Retinal pigment epithelial cell (primary cell): ENCODE measurements at regions not wholly inside any gene's neighbourhood (a gene's known extent, or its start where the extent isn't known, plus 50 kb on each side); places are given as distances from the start of the nearest gene placed in this dataset.

Experiments
- DNase-seq: peaks from one replicate; pipeline ENCODE4 v3.0.0-alpha.2; 2010; ENCODE audit warnings: low read depth
- H3K4me3 ChIP-seq: 2 replicates; pipeline ENCODE4 v1.5.1; 2011; ENCODE audit warnings: mild to moderate bottlenecking, low read length, control low read depth, moderate library complexity
- TF ChIP-seq, protein P1 (sequence below): conservative IDR thresholded peaks from 2 replicates; pipeline ENCODE4 v1.5.1; 2011; ENCODE audit warnings: low read depth, low read length, control low read depth, inconsistent platforms

- TF ChIP-seq, protein P1, sequence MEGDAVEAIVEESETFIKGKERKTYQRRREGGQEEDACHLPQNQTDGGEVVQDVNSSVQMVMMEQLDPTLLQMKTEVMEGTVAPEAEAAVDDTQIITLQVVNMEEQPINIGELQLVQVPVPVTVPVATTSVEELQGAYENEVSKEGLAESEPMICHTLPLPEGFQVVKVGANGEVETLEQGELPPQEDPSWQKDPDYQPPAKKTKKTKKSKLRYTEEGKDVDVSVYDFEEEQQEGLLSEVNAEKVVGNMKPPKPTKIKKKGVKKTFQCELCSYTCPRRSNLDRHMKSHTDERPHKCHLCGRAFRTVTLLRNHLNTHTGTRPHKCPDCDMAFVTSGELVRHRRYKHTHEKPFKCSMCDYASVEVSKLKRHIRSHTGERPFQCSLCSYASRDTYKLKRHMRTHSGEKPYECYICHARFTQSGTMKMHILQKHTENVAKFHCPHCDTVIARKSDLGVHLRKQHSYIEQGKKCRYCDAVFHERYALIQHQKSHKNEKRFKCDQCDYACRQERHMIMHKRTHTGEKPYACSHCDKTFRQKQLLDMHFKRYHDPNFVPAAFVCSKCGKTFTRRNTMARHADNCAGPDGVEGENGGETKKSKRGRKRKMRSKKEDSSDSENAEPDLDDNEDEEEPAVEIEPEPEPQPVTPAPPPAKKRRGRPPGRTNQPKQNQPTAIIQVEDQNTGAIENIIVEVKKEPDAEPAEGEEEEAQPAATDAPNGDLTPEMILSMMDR = no peak
- H3K4me3 ChIP-seq = no peak overlapping the region
- DNase-seq = no peak
Observed at GRCh38 chr5:152125661-152126205, 201.1 kb upstream of the GLRA1 start.

DNA sequence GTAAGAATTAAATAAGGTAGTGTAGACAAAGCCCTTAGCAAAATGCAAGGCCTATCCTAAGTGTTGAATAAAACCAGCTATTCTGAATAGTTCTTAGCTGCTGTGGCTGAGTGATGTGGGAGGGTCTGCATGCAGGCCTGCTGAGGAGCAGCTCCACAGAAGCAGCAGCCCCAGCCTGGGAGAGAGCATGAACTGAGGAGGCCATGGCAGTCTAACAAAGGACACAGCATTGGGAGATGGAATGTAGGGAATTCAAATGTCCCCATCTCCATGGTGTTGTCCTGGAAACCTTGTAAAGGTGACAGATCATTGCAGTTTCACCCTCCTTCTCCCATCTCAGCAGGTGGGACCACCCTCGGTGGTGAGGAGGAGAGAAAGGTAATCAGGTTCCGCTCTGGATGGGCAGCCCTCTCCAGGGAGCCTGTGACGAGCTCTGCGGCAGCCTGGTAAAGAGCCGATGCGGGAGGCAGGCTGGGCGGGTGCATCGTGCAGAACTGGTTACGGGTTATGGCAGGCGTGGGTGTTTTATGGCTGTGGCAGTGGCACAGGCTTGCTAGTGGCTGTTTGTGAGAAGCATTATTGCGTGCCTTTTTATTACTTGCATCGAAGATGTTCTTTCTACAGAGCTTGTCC is 199.9 kb upstream of the GLRA1 start:
- TF ChIP-seq, protein P1 = no peak
- no peak for DNase-seq
- no peak overlapping the region for H3K4me3 ChIP-seq

DNA sequence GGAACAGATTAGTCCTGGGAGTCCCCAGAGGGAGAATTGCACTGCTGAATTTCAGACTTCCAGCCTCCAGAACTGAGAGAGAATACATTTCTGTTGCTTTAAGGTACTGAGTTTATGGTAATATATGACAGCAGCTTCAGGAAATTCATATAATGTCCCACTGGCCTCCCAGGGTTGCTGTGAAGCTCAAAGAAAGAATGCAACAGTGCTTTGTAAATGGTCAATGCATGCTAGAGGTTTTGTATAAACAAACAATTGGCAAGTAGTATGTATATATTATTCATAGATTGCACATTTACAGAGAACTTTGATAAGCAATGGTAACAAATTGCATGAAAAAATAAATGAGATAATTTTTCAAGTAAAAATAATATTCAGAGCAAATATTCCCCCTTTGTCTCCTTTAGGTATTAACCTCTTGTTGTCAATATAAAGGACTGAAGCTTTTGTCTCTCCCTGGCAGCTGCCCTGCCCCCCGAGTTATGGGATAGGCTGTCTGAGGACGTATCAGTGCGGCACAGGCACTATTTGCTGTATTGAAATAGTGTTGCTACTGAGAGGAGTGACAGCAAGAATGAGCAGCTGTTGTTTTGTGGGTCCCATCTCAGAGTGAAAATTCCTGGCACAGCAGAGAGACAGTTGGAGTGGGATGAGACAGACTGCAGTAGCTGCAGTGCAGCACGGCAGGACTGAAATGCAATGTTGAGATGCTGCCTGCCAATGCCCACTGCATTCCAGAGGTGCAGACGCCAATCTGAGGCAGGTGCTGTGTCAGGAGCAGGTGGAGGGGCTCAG is 194.2 kb upstream of the GLRA1 start:
- no peak overlapping the region for H3K4me3 ChIP-seq
- TF ChIP-seq, protein P1 = no peak
- no peak for DNase-seq

- H3K4me3 ChIP-seq = no peak overlapping the region
Observed at GRCh38 chr5:152116934-152117333, 192.3 kb upstream of the GLRA1 start.

GRCh38 chr5:152113401-152113800 is 188.8 kb upstream of the GLRA1 start:
- TF ChIP-seq, protein P1 = no peak
- DNase-seq = peak; percentile 4
- H3K4me3 ChIP-seq = no peak overlapping the region

More at GRCh38 chr5:152116934-152117333, 192.3 kb upstream of the GLRA1 start:
- DNase-seq = no peak
- TF ChIP-seq, protein P1 = no peak

GRCh38 chr5:152107220-152107619 is 182.6 kb upstream of the GLRA1 start:
- no peak overlapping the region for H3K4me3 ChIP-seq
- TF ChIP-seq, protein P1 = no peak
- DNase-seq = no peak
